Psoas muscle (tissue), 7 donors: ENCODE measurements at regions not wholly inside any gene's neighbourhood (a gene's known extent, or its start where the extent isn't known, plus 50 kb on each side); places are given as distances from the start of the nearest gene placed in this dataset.

Source experiments
- ATAC-seq, 4 donors: fragments of 200-7000 bp; cut with Tn5 transposase; one replicate each; pipeline ENCODE4 v1.9.1; 2020; ENCODE audit warnings: moderate library complexity in 3 of 4, mild to moderate bottlenecking in 2 of 4
- DNase-seq, 2 donors: peaks; one replicate each; pipeline ENCODE4 v3.0.0-alpha.2; 2020
- H3K27ac ChIP-seq: fragments of 200-600 bp; one replicate; pipeline ENCODE4 v1.8.0; 2022
- H3K27me3 ChIP-seq, 3 donors: fragments of 200-600 bp in 1 of 3; one replicate each; pipeline versions ENCODE4 v1.6.1 to v1.8.0; 2013 to 2022; ENCODE audit warnings: low read length in 2 of 3, mild to moderate bottlenecking in 2 of 3, moderate library complexity in 1 of 3; ENCODE audit not compliant: insufficient read depth in 3 of 3
- H3K36me3 ChIP-seq, 2 donors: fragments of 200-600 bp in 1 of 2; one replicate each; pipeline versions ENCODE4 v1.6.1 to v1.8.0; 2013 to 2022; ENCODE audit warnings: low read depth in 1 of 2, mild to moderate bottlenecking in 1 of 2, moderate library complexity in 1 of 2; ENCODE audit not compliant: insufficient read depth in 1 of 2
- H3K4me1 ChIP-seq: fragments of 200-600 bp; one replicate; pipeline ENCODE4 v1.8.0; 2022
- H3K4me3 ChIP-seq: fragments of 200-600 bp; one replicate; pipeline ENCODE4 v1.8.0; 2022; ENCODE audit warnings: mild to moderate bottlenecking
- H3K9me3 ChIP-seq: fragments of 200-600 bp; one replicate; pipeline ENCODE4 v1.8.0; 2022
- CTCF ChIP-seq: fragments of 200-600 bp; IDR thresholded peaks from one replicate; pipeline ENCODE4 v1.8.0; 2022; ENCODE audit warnings: antibody characterized with exemption
- WGBS, 3 donors: extraction: QIAGEN DNeasy Blood & Tissue Kit; methylation state at CpG; one replicate each; pipeline versions ENCODE4 v1.1.6 to v1.1.7; 2013; 5-methylcytosine and 5-hydroxymethylcytosine counted together
- intact Hi-C, 2 donors: fragments of 100-400 bp; cut with DNase I; formaldehyde crosslinking; loops; one replicate each; pipeline versions ENCODE4 v1.11.0 to v1.14.2; 2022
- donor health status: healthy with polysubstance abuse.
- donor health status: DM: no; HTN: no; CAD: no; lungs with moderate emphysema.
- donor health status: Bipolar disorder and iron deficiency.
- donor health status: healthy.
- donor health status: DM: yes; HTN: yes; CAD: no.
- donor health status: DM: no; HTN: no; CAD: no.
- donor health status: DM: yes; HTN: yes; CAD: no.

- DNase-seq (no peak), ATAC-seq (no peak)
- Histone ChIP-seq H3K27ac (no peak overlapping the region), H3K9me3 (no peaks in the 10 kb centered on the region), H3K4me3 (no peak overlapping the region), H3K36me3 (no peaks in the 10 kb centered on the region), H3K27me3 (no peaks in the 10 kb centered on the region), H3K4me1 (no peaks in the 10 kb centered on the region)
- 72 to 77% (median 73%) methylated on average over 1 of the region's 1 CpG for WGBS, 3 donors
- TF ChIP-seq CTCF: no peak
- intact Hi-C loops: no loop called here
Observed at GRCh38 chr6:126876446-126876845, 242.0 kb upstream of the RSPO3 start.

DNA sequence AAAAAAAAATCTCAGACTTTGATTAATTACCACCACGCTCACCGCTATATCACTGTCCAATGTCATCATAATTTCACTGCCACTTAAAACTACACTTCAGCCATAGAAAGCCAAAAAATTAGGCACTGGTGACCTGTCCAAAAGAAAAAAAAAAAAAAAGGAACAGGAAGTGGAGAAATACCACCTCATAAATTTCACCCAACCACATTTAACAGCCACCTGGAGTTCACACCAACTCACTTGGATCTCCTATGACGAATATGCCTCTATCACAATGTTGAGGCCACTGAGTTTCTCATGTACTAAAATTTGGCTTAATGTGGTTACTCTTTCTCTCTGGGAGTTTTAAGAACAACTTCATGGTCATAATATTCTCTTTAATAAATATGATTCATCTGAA is 237.5 kb upstream of the RSPO3 start:
- Histone ChIP-seq H3K4me3 (no peak overlapping the region), H3K36me3 (no peaks in the 10 kb centered on the region), H3K27ac (no peak overlapping the region), H3K4me1 (no peaks in the 10 kb centered on the region), H3K9me3 (no peaks in the 10 kb centered on the region), H3K27me3 (no peaks in the 10 kb centered on the region)
- DNase-seq (no peak), ATAC-seq (no peak)
- no peak for TF ChIP-seq CTCF
- 69 to 83% (median 72%) methylated on average over 3 of the region's 3 CpGs for WGBS, 3 donors
- intact Hi-C loops: no loop called here

GRCh38 chr6:126886106-126886505 is 232.4 kb upstream of the RSPO3 start:
- intact Hi-C loops: no loop called here
- no peak for ATAC-seq
- no peak for TF ChIP-seq CTCF
- no peaks in the 10 kb centered on the region for H3K4me1 ChIP-seq
- no peak overlapping the region for H3K27ac ChIP-seq
- H3K36me3 ChIP-seq: no peaks in the 10 kb centered on the region
- H3K27me3 ChIP-seq: no peaks in the 10 kb centered on the region
- no peak for DNase-seq
- H3K4me3 ChIP-seq: no peak overlapping the region
- H3K9me3 ChIP-seq: no peaks in the 10 kb centered on the region
- WGBS, 3 donors: 88 to 98% (median 97%) methylated on average over 1 of the region's 1 CpG

DNA sequence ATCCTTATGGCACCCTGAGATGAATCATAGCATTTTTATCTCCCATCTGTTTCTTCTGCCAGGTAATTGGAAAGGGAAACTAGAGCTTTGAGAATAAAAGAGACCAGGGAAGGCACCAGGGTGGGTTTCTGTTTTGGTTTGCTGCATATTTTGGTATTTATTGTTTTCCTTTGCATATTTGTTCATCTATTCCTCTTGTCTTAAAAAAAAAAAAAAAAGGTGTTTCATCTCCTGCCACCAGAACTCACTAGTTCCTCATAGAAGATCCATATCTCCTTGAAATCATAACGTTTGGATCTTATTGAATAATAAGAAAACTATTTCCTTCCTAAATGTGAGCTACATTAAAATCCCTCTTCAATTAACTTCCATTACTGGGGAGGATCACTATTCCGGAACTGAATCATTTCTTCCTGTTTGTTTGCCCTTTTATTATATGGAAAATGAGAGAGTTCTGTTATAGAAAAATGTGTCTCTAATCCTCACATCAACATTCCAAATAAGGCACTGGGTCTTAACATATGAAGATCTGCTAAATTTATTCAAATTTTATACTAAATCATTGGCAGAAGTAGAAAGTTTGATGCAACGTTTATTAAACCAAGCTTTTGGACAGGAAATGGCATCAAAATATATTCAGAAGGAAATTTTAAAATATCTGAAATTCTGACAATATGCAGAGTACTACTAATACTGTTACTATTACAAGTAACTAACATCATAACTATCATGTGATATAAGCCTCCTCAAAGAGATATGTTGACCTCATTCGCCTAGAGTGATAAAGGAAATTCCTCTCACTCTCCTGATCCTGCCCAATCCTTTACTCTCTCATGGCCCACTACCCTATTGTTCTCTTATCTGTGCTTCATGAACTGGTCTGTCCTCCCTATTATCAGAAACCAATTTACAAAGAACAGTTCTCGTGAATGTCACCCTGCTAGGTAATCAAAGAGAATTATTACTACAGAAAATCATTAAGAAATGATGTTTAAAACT is 229.4 kb upstream of the RSPO3 start:
- WGBS, 3 donors: 69 to 70% (median 70%) methylated on average over 5 of the region's 5 CpGs
- intact Hi-C loops: no loop called here
- Histone ChIP-seq H3K9me3 (no peaks in the 10 kb centered on the region), H3K27ac (no peak overlapping the region), H3K4me1 (no peaks in the 10 kb centered on the region), H3K4me3 (no peak overlapping the region), H3K36me3 (no peaks in the 10 kb centered on the region), H3K27me3 (no peaks in the 10 kb centered on the region)
- ATAC-seq: no peak
- DNase-seq: no peak
- no peak for TF ChIP-seq CTCF

- intact Hi-C loops: no loop called here
- TF ChIP-seq CTCF: no peak
- H3K4me3 ChIP-seq: no peak overlapping the region
- H3K36me3 ChIP-seq: no peaks in the 10 kb centered on the region
- no peaks in the 10 kb centered on the region for H3K4me1 ChIP-seq
- ATAC-seq: no peak
- no peak overlapping the region for H3K27ac ChIP-seq
- no peak for DNase-seq
- H3K9me3 ChIP-seq: no peaks in the 10 kb centered on the region
- H3K27me3 ChIP-seq: no peaks in the 10 kb centered on the region
- 89 to 96% (median 90%) methylated on average over 2 of the region's 2 CpGs for WGBS, 3 donors
Observed at GRCh38 chr6:126890055-126890454, 228.4 kb upstream of the RSPO3 start.
